ENCODE measurements at regions not wholly inside any gene's neighbourhood (a gene's known extent, or its start where the extent isn't known, plus 50 kb on each side); places are given as distances from the start of the nearest gene placed in this dataset.
A peak's percentile ranks its signal among the peaks of the same experiment; 100 is the strongest.

GRCh38 chr21:27816301-27816700 is 849.4 kb upstream of the ADAMTS5 start:
- no peak for TF ChIP-seq CTCF (IDR thresholded peaks at IDR 0.05; ENCODE audit: insufficient read depth, low read depth, low read length, missing control alignments)
- no peak overlapping the region for H3K4me3 ChIP-seq (ENCODE audit: low read length)
- no peak for DNase-seq (ENCODE audit: low read depth)

- no peak for DNase-seq (ENCODE audit: low read depth)
- no peak overlapping the region for H3K4me3 ChIP-seq (ENCODE audit: low read length)
- no peak for TF ChIP-seq CTCF (IDR thresholded peaks at IDR 0.05; ENCODE audit: insufficient read depth, low read depth, low read length, missing control alignments)
These were observed 847.3 kb upstream of the ADAMTS5 start for GRCh38 chr21:27814226-27814625.

GRCh38 chr21:27813750-27814149 is 846.9 kb upstream of the ADAMTS5 start:
- no peak for TF ChIP-seq CTCF (IDR thresholded peaks at IDR 0.05; ENCODE audit: insufficient read depth, low read depth, low read length, missing control alignments)
- no peak for DNase-seq (ENCODE audit: low read depth)
- H3K4me3 ChIP-seq (ENCODE audit: low read length), result no peak overlapping the region

GRCh38 chr21:27813344-27813743 is 846.5 kb upstream of the ADAMTS5 start:
- no peak overlapping the region for H3K4me3 ChIP-seq (ENCODE audit: low read length)
- no peak for TF ChIP-seq CTCF (IDR thresholded peaks at IDR 0.05; ENCODE audit: insufficient read depth, low read depth, low read length, missing control alignments)
- no peak for DNase-seq (ENCODE audit: low read depth)

GRCh38 chr21:27812279-27812678 is 845.4 kb upstream of the ADAMTS5 start:
- peak; percentile 75 for DNase-seq (ENCODE audit: low read depth)
- no peak for TF ChIP-seq CTCF (IDR thresholded peaks at IDR 0.05; ENCODE audit: insufficient read depth, low read depth, low read length, missing control alignments)
- no peak overlapping the region for H3K4me3 ChIP-seq (ENCODE audit: low read length)

GRCh38 chr21:27808923-27809322 is 842.0 kb upstream of the ADAMTS5 start:
- DNase-seq (ENCODE audit: low read depth), result no peak
- no peak overlapping the region for H3K4me3 ChIP-seq (ENCODE audit: low read length)
- TF ChIP-seq CTCF (IDR thresholded peaks at IDR 0.05; ENCODE audit: insufficient read depth, low read depth, low read length, missing control alignments), result no peak

GRCh38 chr21:27807596-27807995 is 840.7 kb upstream of the ADAMTS5 start:
- TF ChIP-seq CTCF (IDR thresholded peaks at IDR 0.05; ENCODE audit: insufficient read depth, low read depth, low read length, missing control alignments), result no peak

More at GRCh38 chr21:27807596-27807995, 840.7 kb upstream of the ADAMTS5 start:
- DNase-seq (ENCODE audit: low read depth), result no peak
- H3K4me3 ChIP-seq (ENCODE audit: low read length), result no peak overlapping the region
